ENCODE measurements at regions not wholly inside any gene's neighbourhood (a gene's known extent, or its start where the extent isn't known, plus 50 kb on each side); places are given as distances from the start of the nearest gene placed in this dataset.

DNA sequence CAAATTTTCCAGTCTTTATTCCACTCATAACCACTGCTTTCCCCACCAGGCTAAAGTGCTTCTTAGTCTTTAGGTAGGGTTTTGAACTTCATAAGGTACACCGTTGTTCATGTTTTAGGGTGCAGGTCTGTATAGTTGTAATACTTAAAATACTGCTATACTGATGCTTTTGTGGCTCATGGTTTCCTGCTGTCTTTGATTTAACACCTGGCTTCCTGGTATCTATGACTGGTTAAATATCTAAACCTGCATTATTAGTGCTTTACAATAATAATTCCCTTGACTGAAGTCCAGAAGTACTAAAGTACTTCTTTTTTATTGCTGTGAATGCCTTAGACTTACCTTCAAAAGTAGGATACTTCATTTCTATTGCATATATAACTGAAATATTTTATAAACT, 384.7 kb downstream of the SRGAP2C start:
- TF ChIP-seq POLR2AphosphoS5 (IDR thresholded peaks at IDR 0.05; ENCODE audit: low read depth), result no peak
- TF ChIP-seq, protein P1, sequence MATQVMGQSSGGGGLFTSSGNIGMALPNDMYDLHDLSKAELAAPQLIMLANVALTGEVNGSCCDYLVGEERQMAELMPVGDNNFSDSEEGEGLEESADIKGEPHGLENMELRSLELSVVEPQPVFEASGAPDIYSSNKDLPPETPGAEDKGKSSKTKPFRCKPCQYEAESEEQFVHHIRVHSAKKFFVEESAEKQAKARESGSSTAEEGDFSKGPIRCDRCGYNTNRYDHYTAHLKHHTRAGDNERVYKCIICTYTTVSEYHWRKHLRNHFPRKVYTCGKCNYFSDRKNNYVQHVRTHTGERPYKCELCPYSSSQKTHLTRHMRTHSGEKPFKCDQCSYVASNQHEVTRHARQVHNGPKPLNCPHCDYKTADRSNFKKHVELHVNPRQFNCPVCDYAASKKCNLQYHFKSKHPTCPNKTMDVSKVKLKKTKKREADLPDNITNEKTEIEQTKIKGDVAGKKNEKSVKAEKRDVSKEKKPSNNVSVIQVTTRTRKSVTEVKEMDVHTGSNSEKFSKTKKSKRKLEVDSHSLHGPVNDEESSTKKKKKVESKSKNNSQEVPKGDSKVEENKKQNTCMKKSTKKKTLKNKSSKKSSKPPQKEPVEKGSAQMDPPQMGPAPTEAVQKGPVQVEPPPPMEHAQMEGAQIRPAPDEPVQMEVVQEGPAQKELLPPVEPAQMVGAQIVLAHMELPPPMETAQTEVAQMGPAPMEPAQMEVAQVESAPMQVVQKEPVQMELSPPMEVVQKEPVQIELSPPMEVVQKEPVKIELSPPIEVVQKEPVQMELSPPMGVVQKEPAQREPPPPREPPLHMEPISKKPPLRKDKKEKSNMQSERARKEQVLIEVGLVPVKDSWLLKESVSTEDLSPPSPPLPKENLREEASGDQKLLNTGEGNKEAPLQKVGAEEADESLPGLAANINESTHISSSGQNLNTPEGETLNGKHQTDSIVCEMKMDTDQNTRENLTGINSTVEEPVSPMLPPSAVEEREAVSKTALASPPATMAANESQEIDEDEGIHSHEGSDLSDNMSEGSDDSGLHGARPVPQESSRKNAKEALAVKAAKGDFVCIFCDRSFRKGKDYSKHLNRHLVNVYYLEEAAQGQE (IDR thresholded peaks at IDR 0.05; ENCODE audit: insufficient replicate concordance, low read depth), result no peak
- TF ChIP-seq, protein P2, sequence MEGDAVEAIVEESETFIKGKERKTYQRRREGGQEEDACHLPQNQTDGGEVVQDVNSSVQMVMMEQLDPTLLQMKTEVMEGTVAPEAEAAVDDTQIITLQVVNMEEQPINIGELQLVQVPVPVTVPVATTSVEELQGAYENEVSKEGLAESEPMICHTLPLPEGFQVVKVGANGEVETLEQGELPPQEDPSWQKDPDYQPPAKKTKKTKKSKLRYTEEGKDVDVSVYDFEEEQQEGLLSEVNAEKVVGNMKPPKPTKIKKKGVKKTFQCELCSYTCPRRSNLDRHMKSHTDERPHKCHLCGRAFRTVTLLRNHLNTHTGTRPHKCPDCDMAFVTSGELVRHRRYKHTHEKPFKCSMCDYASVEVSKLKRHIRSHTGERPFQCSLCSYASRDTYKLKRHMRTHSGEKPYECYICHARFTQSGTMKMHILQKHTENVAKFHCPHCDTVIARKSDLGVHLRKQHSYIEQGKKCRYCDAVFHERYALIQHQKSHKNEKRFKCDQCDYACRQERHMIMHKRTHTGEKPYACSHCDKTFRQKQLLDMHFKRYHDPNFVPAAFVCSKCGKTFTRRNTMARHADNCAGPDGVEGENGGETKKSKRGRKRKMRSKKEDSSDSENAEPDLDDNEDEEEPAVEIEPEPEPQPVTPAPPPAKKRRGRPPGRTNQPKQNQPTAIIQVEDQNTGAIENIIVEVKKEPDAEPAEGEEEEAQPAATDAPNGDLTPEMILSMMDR (IDR thresholded peaks at IDR 0.05; ENCODE audit: insufficient read depth, low read length), result no peak
